CD4-positive, alpha-beta T cell treated with Interleukin-17A for 1 hour (primary cell): ENCODE measurements at regions not wholly inside any gene's neighbourhood (a gene's known extent, or its start where the extent isn't known, plus 50 kb on each side); places are given as distances from the start of the nearest gene placed in this dataset.
"Not testable (repeated sequence)": the region's sequence is repeated elsewhere in the genome, so short reads cannot be mapped to it uniquely, and the experiment has no call there.

Experiments
- DNase-seq: peaks from one replicate; pipeline ENCODE4 v3.0.0-alpha.2; 2020

DNA sequence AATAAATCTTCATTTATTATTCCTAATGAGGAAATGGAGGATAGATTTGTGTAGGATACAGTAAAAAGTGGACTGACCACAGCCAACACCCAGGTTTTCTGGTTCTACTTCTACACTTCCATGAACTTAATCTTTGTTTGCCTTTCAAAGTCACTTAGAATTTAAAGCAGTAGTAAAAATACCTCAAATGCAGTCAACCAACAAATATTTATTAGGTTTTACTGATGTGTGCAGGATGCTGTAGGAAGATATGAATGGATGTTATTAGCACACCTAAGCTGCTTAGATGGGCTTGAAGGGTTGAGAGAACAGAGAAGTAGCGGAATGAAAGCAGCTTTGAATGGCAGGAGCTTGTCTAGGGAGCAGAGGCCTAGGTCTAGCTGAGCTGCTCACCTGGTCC is 201.1 kb downstream of the PALM2AKAP2 start:
- DNase-seq: no peak

GRCh38 chr9:109986521-109986991 is 206.6 kb downstream of the PALM2AKAP2 start:
- DNase-seq: no peak

GRCh38 chr9:109989296-109989695 is 209.3 kb downstream of the PALM2AKAP2 start:
- DNase-seq: no peak

GRCh38 chr9:109990541-109990940 is 210.5 kb downstream of the PALM2AKAP2 start:
- no peak for DNase-seq

DNA sequence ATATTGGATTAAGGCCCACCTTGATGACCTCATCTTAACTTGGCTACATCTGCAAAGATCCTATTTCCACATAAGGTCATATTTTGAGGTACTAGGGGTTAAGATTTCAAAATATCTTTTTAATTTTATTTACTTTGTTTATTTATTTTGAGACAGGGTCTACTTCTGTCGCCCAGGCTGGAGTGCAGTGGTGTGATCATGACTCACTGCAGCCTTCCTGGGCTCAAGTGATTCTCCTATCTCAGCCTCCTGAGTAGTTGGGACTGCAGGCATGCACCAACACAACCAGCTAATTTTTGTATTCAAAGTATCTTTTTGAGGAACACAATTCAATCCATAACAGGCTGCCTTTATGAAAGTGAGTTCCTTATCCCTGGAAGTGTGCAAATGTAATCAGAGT is 212.3 kb downstream of the PALM2AKAP2 start:
- DNase-seq: no peak

- DNase-seq: no peak
Measured at GRCh38 chr9:109993250-109993978, 213.4 kb downstream of the PALM2AKAP2 start.

- DNase-seq: no peak
Measured at GRCh38 chr9:109994141-109994540, 213.8 kb downstream of the C9orf152 start.

- DNase-seq: no peak
Measured at GRCh38 chr9:109996936-109997580, 210.9 kb downstream of the C9orf152 start.

- no peak for DNase-seq
Measured at GRCh38 chr9:109997682-109998081, 210.3 kb downstream of the C9orf152 start.

GRCh38 chr9:110005521-110005920 is 202.4 kb downstream of the C9orf152 start:
- peak; percentile 45 for DNase-seq

DNA sequence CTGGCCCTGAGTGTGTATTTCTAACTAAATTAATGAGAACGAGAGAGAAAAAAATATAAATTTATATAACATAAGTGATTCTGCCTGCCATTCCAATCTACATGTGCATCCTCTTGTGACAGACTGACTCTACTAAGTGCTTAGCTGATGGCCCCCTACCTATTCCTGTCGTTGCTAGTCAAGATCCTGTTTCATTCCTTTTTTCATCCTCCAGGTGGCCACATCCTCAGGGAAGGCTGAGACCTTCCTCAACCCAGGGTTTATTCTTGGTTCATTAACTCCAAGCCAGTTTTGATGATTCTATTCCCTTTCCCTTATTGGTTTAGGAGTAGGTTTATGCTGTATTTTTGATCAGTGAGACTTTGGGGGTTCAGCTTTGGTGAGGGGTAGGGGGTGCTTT is 201.3 kb downstream of the C9orf152 start:
- no peak for DNase-seq

DNA sequence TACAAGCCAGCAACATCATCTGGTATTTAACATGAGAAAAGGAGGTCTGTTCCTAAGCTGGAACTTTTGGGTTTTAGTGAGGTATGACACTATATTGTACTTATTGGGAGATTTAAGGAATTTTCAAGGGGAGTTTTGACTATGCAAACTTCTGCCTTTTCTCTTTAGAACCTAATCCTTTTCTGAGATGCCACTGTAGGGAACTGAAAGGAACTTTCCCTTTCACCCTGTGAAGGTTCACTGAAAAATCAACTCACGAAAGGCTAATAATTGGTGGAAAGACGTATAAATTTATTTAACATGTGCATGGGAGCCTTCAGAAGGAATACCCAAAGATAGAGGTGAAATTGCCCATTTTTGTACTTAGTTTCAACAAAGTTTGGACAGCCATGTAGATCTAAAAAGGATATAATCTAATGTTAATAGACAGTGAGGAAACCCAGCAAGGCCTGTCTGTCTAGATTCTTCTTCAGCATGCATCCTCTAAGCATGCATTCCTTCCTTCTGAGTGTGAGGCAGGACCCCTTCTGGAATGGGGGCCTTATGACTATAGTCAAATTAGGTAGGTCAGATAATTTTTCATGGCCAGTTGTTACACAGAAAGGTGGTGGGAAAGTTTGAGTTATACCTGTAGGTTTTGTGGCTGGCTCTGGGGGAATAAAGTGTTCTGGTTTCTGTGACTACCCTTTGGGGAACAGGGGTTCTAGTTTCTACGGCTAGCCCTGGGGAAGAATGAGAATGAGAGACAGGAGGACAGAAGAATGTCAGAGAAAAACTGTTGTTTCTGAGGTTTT is 200.3 kb downstream of the C9orf152 start:
- no peak for DNase-seq

DNA sequence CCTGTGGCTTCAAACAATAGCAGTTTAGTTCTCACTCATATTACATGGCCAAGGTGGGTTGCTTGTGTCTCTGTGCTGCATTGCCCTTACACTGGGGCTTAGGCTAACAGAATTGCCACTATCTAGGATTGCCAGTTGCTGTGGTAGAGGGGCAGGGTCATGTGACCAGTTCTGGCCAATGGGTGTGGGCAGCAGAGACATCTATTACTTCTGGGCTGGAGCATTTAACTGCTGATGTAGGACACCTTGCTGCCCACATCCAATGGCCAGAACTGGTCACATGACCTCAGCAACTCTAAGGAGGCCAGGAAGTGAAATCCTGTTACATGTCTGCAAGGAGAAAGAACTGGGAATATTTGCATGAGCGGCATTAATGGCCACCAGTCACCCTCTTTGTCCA is 199.3 kb downstream of the C9orf152 start:
- no peak for DNase-seq

DNA sequence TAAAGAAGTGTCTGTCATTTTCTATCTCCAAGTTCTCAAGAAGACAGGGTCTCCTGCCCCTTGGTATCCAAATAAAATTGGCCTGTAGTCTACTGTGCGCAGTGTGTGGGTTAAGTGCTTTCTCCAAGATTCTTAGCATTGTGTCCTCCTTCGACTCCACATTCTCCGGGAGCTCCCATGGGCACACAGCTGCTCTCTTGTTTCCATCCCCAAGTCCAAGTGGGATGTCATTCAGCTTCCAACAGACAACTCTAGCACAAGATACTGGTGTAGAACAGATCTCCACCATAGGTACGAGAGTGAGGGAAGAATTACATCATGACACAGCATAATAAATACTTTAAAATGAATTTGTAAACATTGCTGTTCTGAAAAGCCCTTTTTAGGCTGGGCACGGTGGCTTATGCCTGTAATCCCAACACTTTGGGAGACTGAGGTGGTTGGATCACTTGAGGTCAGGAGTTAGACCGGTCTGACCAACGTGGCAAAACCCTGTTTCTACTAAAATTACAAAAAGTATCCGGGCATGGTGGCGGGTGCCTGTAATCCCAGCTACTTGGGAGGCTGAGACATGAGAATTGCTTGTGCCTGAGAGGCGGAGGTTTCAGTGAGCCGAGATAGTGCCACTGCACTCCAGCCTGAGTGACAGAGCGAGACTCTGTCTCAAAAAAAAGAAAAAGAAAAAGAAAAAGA is 196.2 kb downstream of the C9orf152 start:
- no peak for DNase-seq

GRCh38 chr9:110013064-110013463 is 194.9 kb downstream of the C9orf152 start:
- DNase-seq: no peak

DNA sequence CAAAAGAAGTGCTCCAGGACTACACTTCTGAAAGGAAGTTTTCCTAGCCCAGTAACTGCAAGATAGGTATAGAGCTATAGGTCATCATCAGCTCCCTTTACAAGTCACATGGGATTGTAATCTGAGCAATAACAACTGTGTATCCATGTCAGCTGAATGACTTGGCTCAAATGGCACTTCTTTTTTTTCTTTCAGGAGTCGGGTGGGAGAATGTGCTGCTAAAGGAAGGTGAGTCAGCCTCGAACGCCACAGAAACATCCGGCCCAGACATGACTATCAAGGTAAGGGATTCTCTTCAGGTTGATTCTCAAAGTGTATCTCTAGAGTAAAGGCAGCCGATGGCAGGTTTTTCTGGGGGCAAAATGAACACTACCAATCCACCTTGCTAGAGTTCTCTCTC is 192.2 kb downstream of the C9orf152 start:
- DNase-seq: no peak

DNA sequence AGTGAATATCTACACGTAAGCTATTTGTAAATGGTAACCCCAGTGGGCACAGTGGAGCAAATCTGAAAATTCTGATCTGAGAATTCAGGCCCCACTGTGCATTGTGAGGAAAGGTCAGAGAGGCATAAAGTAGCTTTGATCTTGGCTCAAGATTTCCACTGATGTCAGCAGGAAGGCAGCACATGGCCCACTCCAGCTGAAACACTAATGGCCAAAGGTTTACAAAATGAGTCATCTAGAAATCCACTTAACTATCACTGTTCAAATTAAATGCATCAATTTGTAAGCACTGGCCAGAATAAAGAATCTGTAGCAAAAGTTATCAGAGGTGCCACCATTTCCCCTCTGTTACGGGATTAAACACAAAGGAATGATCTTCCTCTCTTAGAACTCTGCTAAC is 191.6 kb downstream of the C9orf152 start:
- no peak for DNase-seq

GRCh38 chr9:110020216-110020615 is 187.7 kb downstream of the C9orf152 start:
- DNase-seq: not testable (repeated sequence)

- DNase-seq: peak; percentile 18
Measured at GRCh38 chr9:110021891-110022290, 186.1 kb downstream of the C9orf152 start.

- not testable (repeated sequence) for DNase-seq
Measured at GRCh38 chr9:110023221-110023620, 184.7 kb downstream of the C9orf152 start.

GRCh38 chr9:110025551-110026170 is 182.3 kb downstream of the C9orf152 start:
- no peak for DNase-seq

DNA sequence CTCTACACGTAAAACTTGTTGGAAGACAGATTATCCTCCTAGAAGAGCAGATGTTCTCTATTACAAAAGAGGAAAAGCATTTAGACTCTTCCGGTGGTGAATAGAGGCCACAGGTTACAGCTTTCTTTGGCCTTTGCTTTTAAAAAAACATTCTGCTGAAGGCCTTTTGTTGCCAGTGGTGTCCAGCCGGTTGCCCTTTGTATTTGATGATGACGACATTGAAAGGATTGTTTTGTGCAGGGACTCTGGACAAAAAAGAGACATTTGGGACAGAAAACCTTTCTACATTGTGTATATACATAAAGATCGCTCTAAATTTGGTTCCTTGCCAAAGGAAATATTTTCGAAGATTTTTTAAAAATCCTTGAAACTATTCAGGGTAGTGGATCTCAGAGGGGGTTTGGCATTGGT is 180.3 kb downstream of the C9orf152 start:
- no peak for DNase-seq

GRCh38 chr9:110028271-110028670 is 179.7 kb downstream of the C9orf152 start:
- no peak for DNase-seq
